8988T (cell line): ENCODE measurements at regions not wholly inside any gene's neighbourhood (a gene's known extent, or its start where the extent isn't known, plus 50 kb on each side); places are given as distances from the start of the nearest gene placed in this dataset.

Experiments used
- DNase-seq: peaks from one replicate; pipeline ENCODE4 v3.0.0; 2011

DNA sequence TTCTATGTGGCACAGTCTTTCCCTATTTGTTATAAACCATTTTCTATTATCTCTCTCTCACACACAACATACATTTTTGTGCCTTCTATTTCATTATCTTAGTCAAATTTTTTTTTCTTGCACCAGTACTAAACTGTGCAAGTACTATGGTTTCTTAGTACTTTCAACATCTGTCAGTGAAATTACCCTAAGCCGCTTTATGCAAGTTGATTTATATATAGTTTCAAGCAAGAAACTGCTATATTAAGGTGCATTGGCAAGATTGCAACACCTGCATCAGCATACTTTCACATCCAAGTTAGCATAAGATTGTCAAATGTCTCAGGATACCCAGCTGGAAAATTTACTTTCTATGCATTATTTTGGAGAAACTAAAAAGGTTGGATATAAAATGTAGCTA is 180.2 kb upstream of the FSTL5 start:
- no peak for DNase-seq

DNA sequence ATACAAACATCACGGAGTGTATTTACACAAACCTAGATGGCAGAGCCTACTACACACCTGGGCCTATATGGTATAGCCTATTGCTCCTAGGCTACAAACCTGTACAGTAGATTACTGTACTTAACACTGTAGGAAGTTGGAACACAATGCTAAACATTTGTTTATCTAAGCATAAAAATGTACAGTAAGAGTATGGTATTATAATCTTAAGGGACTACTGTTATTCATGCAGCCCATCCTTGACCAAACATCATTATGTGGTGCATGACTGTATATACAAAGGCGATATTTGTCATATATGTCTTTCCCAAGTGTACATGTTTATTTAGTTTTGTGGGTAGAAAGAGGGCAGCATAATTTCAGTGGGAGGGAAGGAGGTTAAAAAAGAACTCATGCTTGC is 177.7 kb upstream of the FSTL5 start:
- no peak for DNase-seq

DNA sequence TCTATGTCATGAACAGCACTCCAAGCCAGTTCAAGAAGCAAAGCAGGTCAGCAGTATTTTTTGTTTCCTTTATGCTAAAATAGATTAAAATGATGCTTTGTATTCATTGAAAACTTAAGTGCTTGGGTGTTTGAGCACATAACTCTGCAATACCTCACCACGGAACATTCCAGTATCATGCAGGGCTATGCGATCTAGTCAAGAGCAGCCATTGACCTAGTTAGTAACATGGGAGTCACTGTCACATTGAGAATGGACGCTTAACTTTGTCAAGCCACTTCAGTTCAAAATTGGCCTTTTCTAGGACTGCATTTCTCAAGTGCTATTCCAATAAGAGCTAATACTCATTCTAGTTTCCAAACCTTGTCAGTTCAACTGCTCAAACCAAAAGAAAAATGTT is 160.1 kb upstream of the FSTL5 start:
- DNase-seq = no peak

DNA sequence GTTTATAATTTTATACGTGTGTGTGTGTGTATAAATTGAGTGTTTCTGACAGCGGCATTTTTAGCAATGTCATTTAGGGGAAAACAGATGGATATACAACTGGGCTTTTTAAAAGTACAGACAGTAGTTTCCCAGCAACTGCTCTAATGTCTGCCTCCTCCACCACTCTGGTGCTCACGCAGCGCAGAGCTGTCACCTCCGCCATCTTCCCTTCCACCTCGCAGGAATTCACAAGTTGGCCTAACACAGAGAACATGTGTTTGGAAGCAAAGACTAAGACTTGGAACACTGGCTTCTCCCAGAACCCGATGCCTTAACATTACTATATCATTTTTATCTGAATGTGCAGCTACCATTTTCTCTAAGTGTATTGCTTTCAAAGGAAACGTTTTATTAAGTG is 158.3 kb upstream of the FSTL5 start:
- no peak for DNase-seq

DNA sequence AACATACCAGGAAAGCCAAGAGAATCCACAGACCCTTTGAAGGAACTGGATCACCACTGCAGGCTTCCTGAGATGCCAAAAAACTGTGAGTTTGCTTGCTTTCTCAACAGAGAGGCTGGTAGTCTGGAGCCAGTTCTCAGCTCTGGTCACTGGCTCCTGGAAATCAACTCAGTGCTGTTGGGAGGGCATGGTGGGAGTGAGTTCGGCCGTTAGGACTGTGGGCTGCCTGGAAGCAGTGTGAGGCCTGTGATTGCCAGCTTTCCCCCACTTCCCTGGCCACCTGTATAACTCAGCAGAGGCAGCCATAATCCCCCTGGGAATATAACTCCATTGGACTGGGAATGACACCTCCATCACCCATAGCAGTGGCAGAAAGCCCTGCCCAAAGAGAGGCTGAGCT is 122.0 kb upstream of the FSTL5 start:
- no peak for DNase-seq

DNA sequence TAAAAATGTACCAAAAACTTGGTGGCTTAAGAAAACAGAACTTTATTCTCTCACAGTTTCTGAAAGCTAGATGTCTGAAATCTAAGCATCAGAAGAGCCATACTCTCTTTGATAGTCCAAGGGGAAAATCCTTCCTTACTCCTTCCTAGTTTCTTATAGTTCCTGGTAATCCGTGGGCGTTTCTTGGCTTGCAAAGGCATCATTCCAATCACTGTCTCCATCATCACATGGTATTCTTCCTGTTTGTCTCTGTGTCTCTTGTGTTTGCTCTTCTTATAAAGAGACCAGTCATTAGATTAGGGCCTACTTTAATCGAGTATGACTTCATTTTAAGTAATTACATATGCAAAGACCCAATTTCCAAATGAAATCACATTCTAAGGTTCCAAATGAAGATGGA is 118.9 kb upstream of the FSTL5 start:
- no peak for DNase-seq

DNA sequence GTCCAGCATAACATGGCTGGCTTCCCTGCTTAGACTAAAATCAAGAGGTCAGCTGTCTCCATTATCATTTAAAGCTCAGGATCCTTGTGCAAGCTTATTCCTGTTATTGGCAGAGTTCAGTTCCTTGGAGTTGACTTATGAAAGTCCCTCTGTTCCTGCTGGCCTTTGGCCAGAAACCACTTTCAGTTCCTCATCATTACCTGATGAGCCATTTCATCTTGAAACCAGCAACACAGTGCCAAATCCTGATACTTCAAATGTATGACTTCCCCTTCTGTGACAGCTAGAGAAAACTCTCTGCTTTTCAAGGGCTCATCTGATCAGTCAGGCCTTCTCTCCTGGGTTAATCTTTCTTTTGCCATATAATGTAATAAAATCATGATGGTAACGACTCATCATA is 110.6 kb upstream of the FSTL5 start:
- DNase-seq = no peak

DNA sequence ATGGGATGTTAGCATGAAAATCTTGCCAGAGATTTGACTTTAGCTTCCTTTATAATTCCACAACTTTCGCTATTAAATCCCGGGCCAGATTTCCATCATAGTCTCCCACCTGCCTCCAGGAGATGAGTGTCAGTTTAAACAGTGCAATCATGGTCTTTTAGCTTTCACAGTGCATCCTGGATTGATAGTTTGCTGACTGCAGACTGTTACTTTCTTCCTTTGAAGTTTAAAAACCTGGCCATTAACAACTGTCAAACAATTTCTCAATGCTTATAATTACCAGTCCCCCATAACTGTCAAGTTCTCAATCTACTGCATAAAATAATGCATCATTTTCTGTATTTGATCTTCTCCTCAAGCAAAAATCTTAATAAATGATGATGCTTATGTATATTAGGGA is 108.4 kb upstream of the FSTL5 start:
- no peak for DNase-seq

DNA sequence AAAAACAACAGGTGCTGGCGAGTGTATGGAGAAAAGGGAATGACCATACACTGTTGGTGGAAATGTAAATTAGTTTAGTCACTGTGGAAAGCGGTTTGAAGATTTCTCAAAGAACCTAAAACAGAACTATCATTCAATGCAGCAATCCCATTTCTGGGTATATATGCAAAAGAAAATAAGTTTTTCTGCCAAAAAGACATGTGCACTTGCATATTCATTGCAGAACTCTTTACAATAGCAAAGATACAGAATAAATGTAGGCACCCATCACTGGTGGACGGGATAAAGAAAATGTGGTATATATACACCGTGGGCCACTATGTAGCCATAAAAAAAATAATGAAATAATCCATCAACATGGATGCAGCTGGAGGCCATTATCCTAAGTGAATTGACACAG is 105.1 kb upstream of the FSTL5 start:
- DNase-seq = no peak

DNA sequence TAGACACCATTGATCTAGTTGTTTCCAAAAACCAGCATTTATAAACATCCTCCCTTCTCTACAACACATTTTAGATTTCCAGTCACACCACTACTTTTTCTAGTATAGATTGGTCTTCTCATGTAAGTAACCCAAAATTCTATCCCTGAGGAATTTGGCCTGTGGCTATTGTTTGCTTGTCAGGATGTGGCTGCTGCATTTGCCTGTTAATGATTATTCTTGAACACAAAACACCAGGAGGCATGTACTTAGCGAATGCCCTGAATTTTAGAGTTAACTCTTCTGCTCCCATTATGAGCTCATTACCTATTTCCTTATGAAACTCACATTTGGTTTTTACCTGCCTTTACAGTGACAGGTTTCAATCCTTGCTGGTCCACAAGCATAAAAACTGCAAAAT is 102.0 kb upstream of the FSTL5 start:
- no peak for DNase-seq

DNA sequence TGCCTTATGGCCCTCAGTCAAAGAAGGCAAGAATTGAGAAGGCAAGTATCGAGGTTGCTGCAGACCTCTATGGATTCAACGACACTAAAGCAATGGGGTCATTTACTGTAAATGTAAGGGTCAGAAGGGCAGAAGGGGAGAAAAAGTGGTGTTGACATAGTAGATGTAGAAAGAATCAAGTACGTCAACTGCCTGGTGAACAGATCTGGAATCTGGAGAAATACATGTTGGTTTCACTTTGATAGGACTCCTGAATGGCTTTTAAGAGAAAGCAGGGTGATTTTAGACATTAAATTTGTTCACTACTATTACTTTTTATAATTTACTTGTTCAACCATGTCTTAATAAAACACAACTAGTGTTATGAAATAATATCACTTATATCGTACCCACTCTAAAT is 81.3 kb upstream of the FSTL5 start:
- no peak for DNase-seq

DNA sequence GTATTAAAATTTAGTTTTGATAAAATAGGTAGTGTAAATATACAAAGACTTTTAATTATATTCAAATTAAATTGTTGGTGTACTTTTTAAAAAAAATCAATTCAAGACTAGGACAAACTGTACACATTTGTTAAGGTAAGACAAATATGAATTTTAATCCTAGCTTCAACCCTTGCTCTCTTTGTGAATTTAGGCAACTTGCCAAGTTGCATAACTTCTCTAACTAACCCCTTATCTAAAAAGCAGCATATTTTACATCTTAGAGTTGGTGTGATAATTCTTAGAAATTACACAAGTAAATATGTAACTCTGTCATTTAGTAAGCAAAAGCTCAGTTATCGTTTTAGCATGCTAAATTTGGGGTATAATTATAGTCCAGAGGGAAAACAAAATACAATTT is 78.1 kb upstream of the FSTL5 start:
- DNase-seq = no peak

DNA sequence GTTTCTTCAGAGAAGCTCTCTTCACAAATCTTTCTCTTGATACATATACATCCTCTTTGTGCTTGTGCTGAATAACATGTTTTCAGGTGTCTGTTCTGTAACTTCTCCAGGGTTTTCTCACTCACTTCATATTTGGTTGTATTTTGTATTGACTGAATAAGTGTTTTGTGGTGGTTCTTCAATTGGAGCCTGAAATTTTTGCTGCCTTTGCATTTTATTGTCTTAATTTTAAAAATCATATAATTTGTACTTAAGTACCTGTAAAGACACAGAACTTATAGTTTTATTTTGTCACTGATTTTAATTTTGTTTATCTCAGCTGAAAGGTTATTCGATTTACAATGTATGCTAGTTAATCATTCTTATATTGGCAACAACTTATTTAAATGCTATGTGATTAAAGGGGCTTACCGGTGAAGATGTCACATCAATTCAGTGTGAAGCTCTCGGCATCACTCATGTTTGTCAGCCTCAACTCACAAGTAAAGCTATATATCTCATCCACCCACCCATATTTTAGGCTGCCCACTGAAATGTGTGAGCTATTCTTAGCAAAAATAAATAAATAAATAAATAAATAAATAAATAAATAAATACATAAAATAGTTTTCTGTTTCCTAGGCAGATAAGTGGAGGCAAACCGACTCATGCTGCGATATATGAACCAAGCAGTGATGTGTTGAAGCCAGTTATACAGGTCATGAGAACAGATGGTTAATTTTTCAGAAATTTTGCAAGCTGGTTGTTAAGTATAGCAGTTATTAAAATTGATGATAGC is 76.4 kb upstream of the FSTL5 start:
- no peak for DNase-seq

DNA sequence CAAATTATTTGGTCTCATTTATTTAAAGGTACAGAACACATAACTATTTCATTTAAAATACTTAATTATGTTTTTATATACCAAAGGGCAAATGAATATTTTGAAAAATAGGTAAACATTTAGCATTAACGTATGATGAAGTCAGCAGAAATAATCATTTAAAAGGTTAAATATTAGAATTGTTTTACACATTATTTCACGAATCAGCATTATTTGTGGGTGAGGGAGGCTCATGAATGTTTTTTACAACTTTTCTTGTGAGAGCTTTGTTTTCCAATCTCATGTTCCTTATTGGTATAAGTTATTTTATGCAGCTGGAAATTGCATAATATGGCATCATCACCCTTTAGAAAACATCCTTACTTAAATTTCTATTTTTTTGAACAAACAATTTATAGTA is 73.9 kb upstream of the FSTL5 start:
- no peak for DNase-seq

DNA sequence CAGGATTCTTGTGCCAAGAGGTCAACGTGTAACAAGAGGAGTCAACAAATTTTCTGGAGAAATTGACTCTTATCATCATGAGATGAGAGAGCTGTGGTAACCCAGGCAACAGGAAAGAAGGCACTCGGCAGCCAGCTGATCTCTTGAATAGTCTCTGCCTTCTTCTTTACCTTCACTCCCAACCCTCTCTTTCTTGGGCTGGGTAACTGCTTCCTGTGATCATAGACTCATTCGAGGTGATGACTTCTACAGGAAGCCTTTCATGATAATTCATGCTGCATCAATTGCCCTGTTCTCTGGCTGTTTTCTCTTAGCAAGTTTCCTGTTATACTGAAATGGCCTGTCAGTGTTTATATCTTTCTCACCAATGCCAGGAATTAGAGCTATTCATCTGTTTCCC is 70.8 kb upstream of the FSTL5 start:
- DNase-seq = no peak

DNA sequence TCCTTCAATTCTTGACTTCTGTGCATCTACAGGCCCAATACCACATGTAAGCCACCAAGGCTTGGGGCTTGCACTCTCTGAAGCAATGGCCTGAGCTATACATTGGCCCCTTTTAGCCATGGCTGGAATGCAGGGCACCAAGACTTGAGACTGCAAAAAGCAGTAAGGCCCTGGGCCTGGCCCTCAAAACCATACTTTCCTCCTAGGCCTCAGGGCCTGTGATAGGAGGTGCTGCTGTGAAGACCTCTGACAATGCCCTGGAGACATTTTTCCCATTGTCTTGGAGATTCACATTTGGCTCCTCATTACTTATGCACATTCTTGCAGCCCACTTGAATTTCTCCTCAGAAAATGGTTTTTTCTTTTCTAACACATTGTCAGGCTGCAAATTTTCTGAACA is 68.5 kb upstream of the FSTL5 start:
- DNase-seq = no peak

DNA sequence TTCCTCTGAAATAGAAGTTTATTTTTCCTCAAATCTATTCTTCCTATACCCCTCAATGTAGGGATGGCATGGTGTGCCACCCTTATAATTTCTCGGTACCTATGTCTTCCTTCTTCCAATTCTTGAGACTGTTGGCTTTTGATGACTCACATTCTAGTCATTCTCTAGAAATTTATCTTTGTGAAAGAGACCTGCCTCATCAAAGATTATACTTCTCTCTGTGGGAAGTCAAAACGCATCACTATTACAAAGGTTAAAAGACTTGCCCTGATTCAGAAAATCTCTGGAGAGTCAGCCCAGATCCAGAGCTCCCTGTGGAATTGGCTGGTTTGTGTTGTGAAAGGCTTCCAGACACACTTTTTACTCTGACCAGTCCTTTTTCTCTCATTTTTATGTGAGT is 65.9 kb upstream of the FSTL5 start:
- DNase-seq = peak; percentile 4

DNA sequence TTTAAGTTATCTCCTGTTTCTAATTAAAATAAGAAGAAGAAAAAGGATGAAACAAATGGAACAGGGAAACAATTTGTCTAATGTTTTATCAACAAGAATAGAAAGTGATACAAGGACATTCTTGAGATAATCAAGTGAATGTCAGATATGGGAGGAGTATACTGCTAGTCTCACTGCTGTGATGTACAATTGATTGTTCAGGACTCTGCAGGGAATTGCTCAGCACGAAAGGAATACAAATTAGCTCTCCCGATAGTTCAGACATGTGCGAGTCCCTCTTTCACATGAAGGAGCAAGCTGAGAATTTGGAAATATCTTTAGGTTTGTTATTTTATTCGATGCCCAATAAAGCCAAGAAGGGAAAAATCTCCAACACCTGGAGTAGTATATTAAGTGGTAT is 57.3 kb upstream of the FSTL5 start:
- DNase-seq = no peak
